IMR-90 (cell line): ENCODE measurements at regions not wholly inside any gene's neighbourhood (a gene's known extent, or its start where the extent isn't known, plus 50 kb on each side); places are given as distances from the start of the nearest gene placed in this dataset.
"Not testable (repeated sequence)": the region's sequence is repeated elsewhere in the genome, so short reads cannot be mapped to it uniquely, and the experiment has no call there.

Experiments
- ATAC-seq: fragments of 200-7000 bp; cut with Tn5 transposase; 2 replicates; pipeline ENCODE4 v1.9.1; 2020; ENCODE audit warnings: low read depth, mild to moderate bottlenecking, moderate library complexity
- BruUV-seq: library from RNA; stranded (reverse); fragments of 400-500 nt; replicated peaks from 2 replicates; lab custom pipeline; 2021; lab: Mats Ljungman, UMichigan
- CTCF ChIA-PET: fragments of 300-600 bp; formaldehyde crosslinking; extraction: SDS; loops from one replicate; lab custom pipeline; 2021; ENCODE audit warnings: antibody characterized with exemption; lab: Yijun Ruan, JAX
- POLR2A ChIA-PET: fragments of 300-600 bp; sonication (Branson Sonifier 250); formaldehyde crosslinking; loops from one replicate; lab custom pipeline; 2022; ENCODE audit warnings: antibody characterized with exemption; ENCODE audit not compliant: unreplicated experiment; lab: Charles Lee
- DNase-seq: peaks from one replicate; pipeline ENCODE4 v3.0.0; 2013
- H2AFZ ChIP-seq: replicated peaks from 2 replicates; pipeline ENCODE3; 2013; ENCODE audit warnings: low read length, mild to moderate bottlenecking; ENCODE audit not compliant: poor library complexity
- H2AK5ac ChIP-seq: 2 replicates; pipeline ENCODE4 v1.6.1; 2013; ENCODE audit warnings: low read depth, low read length, inconsistent platforms
- H2AK9ac ChIP-seq: replicated peaks from 2 replicates; pipeline ENCODE3; 2013; ENCODE audit warnings: mild to moderate bottlenecking, low read depth, low read length, moderate library complexity; ENCODE audit not compliant: poor library complexity
- H2BK120ac ChIP-seq: 2 replicates; pipeline ENCODE4 v1.6.1; 2013; ENCODE audit warnings: low read depth, low read length, inconsistent platforms
- H2BK15ac ChIP-seq: 3 replicates; pipeline ENCODE4 v1.6.1; 2013; ENCODE audit warnings: low read depth, low read length, inconsistent platforms
- H2BK20ac ChIP-seq: 2 replicates; pipeline ENCODE4 v1.6.1; 2013; ENCODE audit warnings: low read depth, mild to moderate bottlenecking, inconsistent platforms, low read length, moderate library complexity
- H2BK5ac ChIP-seq: 2 replicates; pipeline ENCODE4 v1.6.1; 2013; ENCODE audit warnings: mild to moderate bottlenecking, low read depth, low read length, inconsistent platforms; ENCODE audit not compliant: poor library complexity, severe bottlenecking
- H3K14ac ChIP-seq: replicated peaks from 2 replicates; pipeline ENCODE4 v1.6.1; 2013; ENCODE audit warnings: low read depth, low read length, inconsistent platforms
- H3K18ac ChIP-seq: 2 replicates; pipeline ENCODE4 v1.6.1; 2013; ENCODE audit warnings: low read depth, low read length, control low read depth
- H3K23ac ChIP-seq: 2 replicates; pipeline ENCODE4 v1.6.1; 2013; ENCODE audit warnings: low read depth, low read length, inconsistent platforms
- H3K27ac ChIP-seq: 2 replicates; pipeline ENCODE4 v1.5.1; 2013; ENCODE audit warnings: mild to moderate bottlenecking, control low read depth, low read length; ENCODE audit not compliant: insufficient read depth
- H3K27me3 ChIP-seq: 2 replicates; pipeline ENCODE4 v1.6.1; 2013; ENCODE audit warnings: low read length; ENCODE audit not compliant: control insufficient read depth, insufficient read depth
- H3K36me3 ChIP-seq: 2 replicates; pipeline ENCODE4 v1.6.1; 2013; ENCODE audit warnings: low read length, mixed read lengths; ENCODE audit not compliant: control insufficient read depth, insufficient read depth
- H3K4ac ChIP-seq: 2 replicates; pipeline ENCODE4 v1.6.1; 2013; ENCODE audit warnings: low read depth, low read length, inconsistent platforms
- H3K4me1 ChIP-seq: 2 replicates; pipeline ENCODE4 v1.6.1; 2013; ENCODE audit warnings: low read length, mixed read lengths; ENCODE audit not compliant: control insufficient read depth, insufficient read depth
- H3K4me2 ChIP-seq: 2 replicates; pipeline ENCODE4 v1.6.1; 2013; ENCODE audit warnings: low read depth, mild to moderate bottlenecking, control low read depth, low read length, moderate library complexity
- H3K4me3 ChIP-seq: 2 replicates; pipeline ENCODE4 v1.5.1; 2013; ENCODE audit warnings: low read depth, mild to moderate bottlenecking, control low read depth, low read length, moderate library complexity; ENCODE audit not compliant: insufficient read depth
- H3K56ac ChIP-seq: 2 replicates; pipeline ENCODE4 v1.6.1; 2013; ENCODE audit warnings: low read length, inconsistent platforms; ENCODE audit not compliant: insufficient read depth; ENCODE audit errors: extremely low read depth
- H3K79me1 ChIP-seq, 2 experiments: 2 replicates each; pipeline ENCODE4 v1.6.1; 2013; ENCODE audit warnings: low read length in 2 of 2, inconsistent platforms in 1 of 2, low read depth in 1 of 2
- H3K9ac ChIP-seq: 2 replicates; pipeline ENCODE4 v1.6.1; 2013; ENCODE audit warnings: low read depth, low read length, control low read depth
- H3K9me1 ChIP-seq: 2 replicates; pipeline ENCODE4 v1.6.1; 2013; ENCODE audit warnings: low read length, inconsistent platforms; ENCODE audit not compliant: insufficient read depth
- H3K9me3 ChIP-seq: 2 replicates; pipeline ENCODE4 v1.6.1; 2013; ENCODE audit warnings: low read length; ENCODE audit not compliant: control insufficient read depth, insufficient read depth
- H4K20me1 ChIP-seq: 2 replicates; pipeline ENCODE4 v1.6.1; 2013; ENCODE audit warnings: low read length, inconsistent platforms; ENCODE audit not compliant: insufficient read depth
- H4K5ac ChIP-seq: 2 replicates; pipeline ENCODE4 v1.6.1; 2013; ENCODE audit warnings: mild to moderate bottlenecking, low read depth, low read length, control low read depth
- H4K8ac ChIP-seq, 2 experiments: 2 replicates each; pipeline ENCODE4 v1.6.1; 2013; ENCODE audit warnings: low read depth in 2 of 2, low read length in 2 of 2, control low read depth in 1 of 2, inconsistent platforms in 1 of 2
- H4K91ac ChIP-seq: 2 replicates; pipeline ENCODE4 v1.6.1; 2013; ENCODE audit warnings: low read depth, low read length, inconsistent platforms; ENCODE audit not compliant: insufficient read depth
- BHLHE40 ChIP-seq: fragments of 150-350 bp; IDR thresholded peaks from 2 replicates; pipeline ENCODE4 v1.6.1; 2016; ENCODE audit warnings: mild to moderate bottlenecking, low read depth, low read length
- CHD1 ChIP-seq: IDR thresholded peaks from 2 replicates; pipeline ENCODE4 v1.6.1; 2012; ENCODE audit warnings: low read depth, low read length, improper control_type of control experiment
- MAFK ChIP-seq: IDR thresholded peaks from 2 replicates; pipeline ENCODE4 v1.6.1; 2012; ENCODE audit warnings: low read depth, low read length, improper control_type of control experiment
- MXI1 ChIP-seq: IDR thresholded peaks from 2 replicates; pipeline ENCODE4 v1.6.1; 2012; ENCODE audit warnings: low read depth, mild to moderate bottlenecking, low read length, moderate library complexity, borderline replicate concordance
- NFE2L2 ChIP-seq: fragments of 150-350 bp; IDR thresholded peaks from 2 replicates; pipeline ENCODE4 v1.6.1; 2016; ENCODE audit warnings: low read depth, mild to moderate bottlenecking, low read length
- POLR2A ChIP-seq: IDR thresholded peaks from 2 replicates; pipeline ENCODE4 v1.6.1; 2012; ENCODE audit warnings: mild to moderate bottlenecking, low read depth, low read length
- RAD21 ChIP-seq: IDR thresholded peaks from 2 replicates; pipeline ENCODE4 v1.6.1; 2012; ENCODE audit warnings: low read length, improper control_type of control experiment
- RCOR1 ChIP-seq: IDR thresholded peaks from 2 replicates; pipeline ENCODE4 v1.6.1; 2012; ENCODE audit warnings: mild to moderate bottlenecking, low read length, improper control_type of control experiment; ENCODE audit not compliant: insufficient replicate concordance
- WGBS, 2 experiments: methylation state at CpG; one replicate each; pipeline versions ENCODE4 v1.1.5 to v1.1.7; 2013; ENCODE audit warnings: missing lambda C conversion rate in 2 of 2; ENCODE audit not compliant: insufficient read length in 1 of 2; ENCODE audit errors: extremely low coverage in 2 of 2; 5-methylcytosine and 5-hydroxymethylcytosine counted together
- dilution Hi-C: fragments of 300-500 bp; cut with HindIII; formaldehyde crosslinking; loops from one replicate; pipeline ENCODE4 v1.14.3; 2018; ENCODE audit warnings: low sequenced_read_pairs; ENCODE audit not compliant: unreplicated experiment
- in situ Hi-C: fragments of 300-500 bp; cut with MboI; formaldehyde crosslinking; loops from 3 replicates; pipeline ENCODE4 v1.14.3; 2019; ENCODE audit warnings: low sequenced_read_pairs, inconsistent platforms, mixed read lengths
- intact Hi-C: fragments of 100-400 bp; cut with micrococcal nuclease; formaldehyde crosslinking; loops from 2 replicates; pipeline ENCODE4 v1.10.0; 2022
- TF ChIP-seq, protein P1 (sequence below): conservative IDR thresholded peaks from 2 replicates; pipeline ENCODE4 v1.5.1; 2012; ENCODE audit warnings: mild to moderate bottlenecking, low read depth, low read length, improper control_type of control experiment

DNA sequence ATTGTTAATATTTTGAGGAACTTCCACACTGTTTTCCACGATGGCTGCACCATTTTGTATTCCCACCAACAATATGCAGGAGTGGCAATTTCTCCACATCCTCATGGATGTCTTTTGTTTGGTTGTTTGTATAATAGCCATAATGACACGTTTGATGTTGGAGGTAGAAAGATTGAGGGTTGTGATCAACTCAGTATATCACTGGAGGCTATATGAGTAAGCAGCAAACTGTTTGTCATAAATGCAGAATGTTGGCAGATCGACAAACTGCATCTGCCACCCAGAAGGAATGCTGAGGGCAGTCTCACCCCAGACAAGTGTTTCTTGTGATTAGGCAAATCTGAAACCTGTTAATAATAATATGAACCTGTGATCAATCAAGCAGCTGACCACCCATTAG is 243.9 kb upstream of the WDFY3 start:
- Histone ChIP-seq H3K36me3 (no peaks in the 10 kb centered on the region), H3K23ac (no peak overlapping the region), H3K9me3 (no peaks in the 10 kb centered on the region), H3K9me1 (no peaks in the 10 kb centered on the region), H3K4me1 (no peaks in the 10 kb centered on the region), H4K8ac (no peak overlapping the region), H2AK5ac (no peak overlapping the region), H3K79me1 (no peaks in the 10 kb centered on the region), H2BK15ac (no peak overlapping the region), H2BK120ac (no peak overlapping the region), H2BK5ac (no peak overlapping the region), H3K9ac (no peak overlapping the region), H4K5ac (no peak overlapping the region), H3K27ac (no peak overlapping the region), H4K91ac (no peak overlapping the region), H3K4me3 (no peak overlapping the region), H3K4ac (no peak overlapping the region), H4K20me1 (no peaks in the 10 kb centered on the region), H3K56ac (no peak overlapping the region), H3K27me3 (no peaks in the 10 kb centered on the region), H2BK20ac (no peak overlapping the region), H2AK9ac (no peak overlapping the region), H3K4me2 (no peak overlapping the region), H2AFZ (no peak overlapping the region), H3K14ac (no peak overlapping the region), H3K18ac (no peak overlapping the region)
- dilution Hi-C loops = no loop called here
- BruUV-seq = no TSS peak
- in situ Hi-C loops = no loop called here
- ChIA-PET CTCF (no interaction called here), POLR2A (no interaction called here)
- 0% methylated on average over 1 of the region's 3 CpGs; no CpG with 5 or more reads in 1 of the 2 experiments for WGBS, 2 experiments
- DNase-seq = no peak
- no peak for ATAC-seq
- no peak for TF ChIP-seq MAFK
- TF ChIP-seq RCOR1 = no peak
- TF ChIP-seq CHD1 = no peak
- TF ChIP-seq POLR2A = no peak
- TF ChIP-seq BHLHE40 = no peak
- TF ChIP-seq NFE2L2 = no peak
- TF ChIP-seq MXI1 = no peak
- TF ChIP-seq, protein P1, sequence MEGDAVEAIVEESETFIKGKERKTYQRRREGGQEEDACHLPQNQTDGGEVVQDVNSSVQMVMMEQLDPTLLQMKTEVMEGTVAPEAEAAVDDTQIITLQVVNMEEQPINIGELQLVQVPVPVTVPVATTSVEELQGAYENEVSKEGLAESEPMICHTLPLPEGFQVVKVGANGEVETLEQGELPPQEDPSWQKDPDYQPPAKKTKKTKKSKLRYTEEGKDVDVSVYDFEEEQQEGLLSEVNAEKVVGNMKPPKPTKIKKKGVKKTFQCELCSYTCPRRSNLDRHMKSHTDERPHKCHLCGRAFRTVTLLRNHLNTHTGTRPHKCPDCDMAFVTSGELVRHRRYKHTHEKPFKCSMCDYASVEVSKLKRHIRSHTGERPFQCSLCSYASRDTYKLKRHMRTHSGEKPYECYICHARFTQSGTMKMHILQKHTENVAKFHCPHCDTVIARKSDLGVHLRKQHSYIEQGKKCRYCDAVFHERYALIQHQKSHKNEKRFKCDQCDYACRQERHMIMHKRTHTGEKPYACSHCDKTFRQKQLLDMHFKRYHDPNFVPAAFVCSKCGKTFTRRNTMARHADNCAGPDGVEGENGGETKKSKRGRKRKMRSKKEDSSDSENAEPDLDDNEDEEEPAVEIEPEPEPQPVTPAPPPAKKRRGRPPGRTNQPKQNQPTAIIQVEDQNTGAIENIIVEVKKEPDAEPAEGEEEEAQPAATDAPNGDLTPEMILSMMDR = no peak
- no peak for TF ChIP-seq RAD21
- intact Hi-C loops = no loop called here

DNA sequence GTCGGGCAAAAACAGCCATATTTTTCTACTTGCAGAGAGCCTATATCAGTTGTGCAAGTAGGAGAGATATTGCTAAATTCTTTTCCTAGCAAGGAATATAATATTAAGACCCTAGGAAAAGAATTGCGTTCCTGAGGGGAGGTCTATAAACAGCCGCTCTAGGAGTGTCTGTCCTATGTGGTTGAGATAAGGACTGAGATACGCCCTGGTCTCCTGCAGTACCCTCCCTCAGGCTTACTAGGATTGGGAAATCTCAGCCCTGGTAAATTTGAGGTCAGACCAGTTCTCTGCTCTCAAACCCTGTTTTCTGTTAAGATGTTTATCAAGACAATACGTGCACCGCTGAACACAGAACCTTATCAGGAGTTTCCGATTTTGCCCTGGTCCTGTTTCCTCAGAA is 250.1 kb upstream of the WDFY3 start:
- H4K91ac ChIP-seq, H3K4me1 ChIP-seq, H3K9me3 ChIP-seq, H3K4me3 ChIP-seq, intact Hi-C loops, H2AK9ac ChIP-seq, H3K9me1 ChIP-seq, H2BK20ac ChIP-seq, H4K5ac ChIP-seq, H3K27ac ChIP-seq, H2BK120ac ChIP-seq, H2AFZ ChIP-seq, H4K8ac ChIP-seq, H3K79me1 ChIP-seq, in situ Hi-C loops, dilution Hi-C loops, H3K23ac ChIP-seq, DNase-seq, H3K56ac ChIP-seq, H3K18ac ChIP-seq, CTCF ChIA-PET, H3K4ac ChIP-seq, H3K4me2 ChIP-seq, ATAC-seq, H3K9ac ChIP-seq, H3K36me3 ChIP-seq, POLR2A ChIA-PET, H2BK15ac ChIP-seq, H3K14ac ChIP-seq, H2AK5ac ChIP-seq, BruUV-seq, H3K27me3 ChIP-seq, H2BK5ac ChIP-seq, H4K20me1 ChIP-seq: not testable (repeated sequence)
- 60% methylated on average over 2 of the region's 7 CpGs; no CpG with 5 or more reads in 1 of the 2 experiments for whole genome bisulfite sequencing, 2 experiments
